ENCODE measurements at regions not wholly inside any gene's neighbourhood (a gene's known extent, or its start where the extent isn't known, plus 50 kb on each side); places are given as distances from the start of the nearest gene placed in this dataset.

DNA sequence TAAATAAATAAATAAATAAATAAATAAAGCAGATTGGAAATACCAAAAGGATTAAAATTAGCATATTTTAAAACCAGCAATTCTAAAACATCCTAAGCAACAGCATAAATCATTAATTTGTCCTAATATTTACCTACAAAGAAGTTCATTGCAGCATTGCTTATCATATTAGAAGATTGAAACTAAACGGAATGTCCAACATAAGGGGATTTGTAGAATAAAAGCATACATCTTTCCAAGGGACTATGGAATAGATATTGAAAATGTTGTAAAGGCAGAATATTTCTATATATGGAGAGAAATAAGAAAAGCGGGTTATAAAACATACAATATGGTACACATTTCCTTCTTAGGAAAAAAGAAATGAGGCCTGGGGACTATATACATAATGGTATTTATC lies 71.1 kb upstream of the RFC3 start (continued):
- TF ChIP-seq, protein P1, sequence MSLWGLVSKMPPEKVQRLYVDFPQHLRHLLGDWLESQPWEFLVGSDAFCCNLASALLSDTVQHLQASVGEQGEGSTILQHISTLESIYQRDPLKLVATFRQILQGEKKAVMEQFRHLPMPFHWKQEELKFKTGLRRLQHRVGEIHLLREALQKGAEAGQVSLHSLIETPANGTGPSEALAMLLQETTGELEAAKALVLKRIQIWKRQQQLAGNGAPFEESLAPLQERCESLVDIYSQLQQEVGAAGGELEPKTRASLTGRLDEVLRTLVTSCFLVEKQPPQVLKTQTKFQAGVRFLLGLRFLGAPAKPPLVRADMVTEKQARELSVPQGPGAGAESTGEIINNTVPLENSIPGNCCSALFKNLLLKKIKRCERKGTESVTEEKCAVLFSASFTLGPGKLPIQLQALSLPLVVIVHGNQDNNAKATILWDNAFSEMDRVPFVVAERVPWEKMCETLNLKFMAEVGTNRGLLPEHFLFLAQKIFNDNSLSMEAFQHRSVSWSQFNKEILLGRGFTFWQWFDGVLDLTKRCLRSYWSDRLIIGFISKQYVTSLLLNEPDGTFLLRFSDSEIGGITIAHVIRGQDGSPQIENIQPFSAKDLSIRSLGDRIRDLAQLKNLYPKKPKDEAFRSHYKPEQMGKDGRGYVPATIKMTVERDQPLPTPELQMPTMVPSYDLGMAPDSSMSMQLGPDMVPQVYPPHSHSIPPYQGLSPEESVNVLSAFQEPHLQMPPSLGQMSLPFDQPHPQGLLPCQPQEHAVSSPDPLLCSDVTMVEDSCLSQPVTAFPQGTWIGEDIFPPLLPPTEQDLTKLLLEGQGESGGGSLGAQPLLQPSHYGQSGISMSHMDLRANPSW (CRISPR knock-in tag; conservative IDR thresholded peaks at IDR 0.05; ENCODE audit: low read depth): no peak
- TF ChIP-seq SMAD4 (CRISPR knock-in tag; IDR thresholded peaks at IDR 0.05) (no peak), PRRX2 (CRISPR knock-in tag; IDR thresholded peaks at IDR 0.05) (no peak), ZNF232 (CRISPR knock-in tag; IDR thresholded peaks at IDR 0.05) (no peak), ETV6 (CRISPR knock-in tag; IDR thresholded peaks at IDR 0.05) (no peak), ZNF138 (CRISPR knock-in tag; conservative IDR thresholded peaks at IDR 0.05) (no peak)
- TF ChIP-seq, protein P2, sequence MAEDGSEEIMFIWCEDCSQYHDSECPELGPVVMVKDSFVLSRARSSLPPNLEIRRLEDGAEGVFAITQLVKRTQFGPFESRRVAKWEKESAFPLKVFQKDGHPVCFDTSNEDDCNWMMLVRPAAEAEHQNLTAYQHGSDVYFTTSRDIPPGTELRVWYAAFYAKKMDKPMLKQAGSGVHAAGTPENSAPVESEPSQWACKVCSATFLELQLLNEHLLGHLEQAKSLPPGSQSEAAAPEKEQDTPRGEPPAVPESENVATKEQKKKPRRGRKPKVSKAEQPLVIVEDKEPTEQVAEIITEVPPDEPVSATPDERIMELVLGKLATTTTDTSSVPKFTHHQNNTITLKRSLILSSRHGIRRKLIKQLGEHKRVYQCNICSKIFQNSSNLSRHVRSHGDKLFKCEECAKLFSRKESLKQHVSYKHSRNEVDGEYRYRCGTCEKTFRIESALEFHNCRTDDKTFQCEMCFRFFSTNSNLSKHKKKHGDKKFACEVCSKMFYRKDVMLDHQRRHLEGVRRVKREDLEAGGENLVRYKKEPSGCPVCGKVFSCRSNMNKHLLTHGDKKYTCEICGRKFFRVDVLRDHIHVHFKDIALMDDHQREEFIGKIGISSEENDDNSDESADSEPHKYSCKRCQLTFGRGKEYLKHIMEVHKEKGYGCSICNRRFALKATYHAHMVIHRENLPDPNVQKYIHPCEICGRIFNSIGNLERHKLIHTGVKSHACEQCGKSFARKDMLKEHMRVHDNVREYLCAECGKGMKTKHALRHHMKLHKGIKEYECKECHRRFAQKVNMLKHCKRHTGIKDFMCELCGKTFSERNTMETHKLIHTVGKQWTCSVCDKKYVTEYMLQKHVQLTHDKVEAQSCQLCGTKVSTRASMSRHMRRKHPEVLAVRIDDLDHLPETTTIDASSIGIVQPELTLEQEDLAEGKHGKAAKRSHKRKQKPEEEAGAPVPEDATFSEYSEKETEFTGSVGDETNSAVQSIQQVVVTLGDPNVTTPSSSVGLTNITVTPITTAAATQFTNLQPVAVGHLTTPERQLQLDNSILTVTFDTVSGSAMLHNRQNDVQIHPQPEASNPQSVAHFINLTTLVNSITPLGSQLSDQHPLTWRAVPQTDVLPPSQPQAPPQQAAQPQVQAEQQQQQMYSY (CRISPR knock-in tag; IDR thresholded peaks at IDR 0.05): no peak
- TF ChIP-seq, protein P3, sequence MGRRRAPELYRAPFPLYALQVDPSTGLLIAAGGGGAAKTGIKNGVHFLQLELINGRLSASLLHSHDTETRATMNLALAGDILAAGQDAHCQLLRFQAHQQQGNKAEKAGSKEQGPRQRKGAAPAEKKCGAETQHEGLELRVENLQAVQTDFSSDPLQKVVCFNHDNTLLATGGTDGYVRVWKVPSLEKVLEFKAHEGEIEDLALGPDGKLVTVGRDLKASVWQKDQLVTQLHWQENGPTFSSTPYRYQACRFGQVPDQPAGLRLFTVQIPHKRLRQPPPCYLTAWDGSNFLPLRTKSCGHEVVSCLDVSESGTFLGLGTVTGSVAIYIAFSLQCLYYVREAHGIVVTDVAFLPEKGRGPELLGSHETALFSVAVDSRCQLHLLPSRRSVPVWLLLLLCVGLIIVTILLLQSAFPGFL (CRISPR knock-in tag; IDR thresholded peaks at IDR 0.05; ENCODE audit: borderline replicate concordance): no peak

DNA sequence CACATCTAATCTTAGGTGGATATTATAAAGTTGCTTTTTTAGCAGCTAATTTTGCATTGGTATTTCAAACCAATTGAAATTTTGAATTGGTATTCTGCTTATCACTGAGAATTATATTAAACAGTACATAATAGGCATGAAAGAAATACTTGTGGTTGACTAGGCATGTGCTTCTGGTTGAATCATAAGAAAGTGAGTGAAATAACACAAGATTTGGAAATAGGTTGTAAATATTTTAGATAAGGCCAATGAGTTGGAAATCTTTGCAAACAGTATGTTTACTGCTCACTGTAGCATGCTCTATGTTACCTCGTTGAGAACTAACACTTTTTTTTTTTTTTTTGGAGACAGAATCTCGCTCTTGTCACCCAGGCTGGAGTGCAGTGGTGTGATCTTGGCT lies 66.8 kb upstream of the RFC3 start:
- no peak for ATAC-seq
- Mint-ChIP-seq H3K4me1 (no peaks in the 10 kb centered on the region), H3K9me3 (no peaks in the 10 kb centered on the region), H3K4me3 (no peak overlapping the region), H3K27me3 (ENCODE audit: low read depth) (no peaks in the 10 kb centered on the region), H3K36me3 (no peaks in the 10 kb centered on the region), H3K27ac (no peak overlapping the region)
- TF ChIP-seq OVOL2 (CRISPR knock-in tag; IDR thresholded peaks at IDR 0.05; ENCODE audit: borderline replicate concordance) (no peak), MYBL2 (CRISPR knock-in tag; IDR thresholded peaks at IDR 0.05) (no peak), SMAD4 (CRISPR knock-in tag; IDR thresholded peaks at IDR 0.05) (no peak), ZNF416 (CRISPR knock-in tag; IDR thresholded peaks at IDR 0.05) (no peak), ZNF232 (CRISPR knock-in tag; IDR thresholded peaks at IDR 0.05) (no peak), NFATC4 (CRISPR knock-in tag; IDR thresholded peaks at IDR 0.05) (no peak), SMAD3 (CRISPR knock-in tag; IDR thresholded peaks at IDR 0.05; ENCODE audit: borderline replicate concordance) (no peak), ZBTB21 (CRISPR knock-in tag; IDR thresholded peaks at IDR 0.05; ENCODE audit: borderline replicate concordance) (no peak), ZNF121 (CRISPR knock-in tag; IDR thresholded peaks at IDR 0.05) (no peak), NFYB (CRISPR knock-in tag; conservative IDR thresholded peaks at IDR 0.05; ENCODE audit: low read depth) (no peak)
- TF ChIP-seq, protein P4, sequence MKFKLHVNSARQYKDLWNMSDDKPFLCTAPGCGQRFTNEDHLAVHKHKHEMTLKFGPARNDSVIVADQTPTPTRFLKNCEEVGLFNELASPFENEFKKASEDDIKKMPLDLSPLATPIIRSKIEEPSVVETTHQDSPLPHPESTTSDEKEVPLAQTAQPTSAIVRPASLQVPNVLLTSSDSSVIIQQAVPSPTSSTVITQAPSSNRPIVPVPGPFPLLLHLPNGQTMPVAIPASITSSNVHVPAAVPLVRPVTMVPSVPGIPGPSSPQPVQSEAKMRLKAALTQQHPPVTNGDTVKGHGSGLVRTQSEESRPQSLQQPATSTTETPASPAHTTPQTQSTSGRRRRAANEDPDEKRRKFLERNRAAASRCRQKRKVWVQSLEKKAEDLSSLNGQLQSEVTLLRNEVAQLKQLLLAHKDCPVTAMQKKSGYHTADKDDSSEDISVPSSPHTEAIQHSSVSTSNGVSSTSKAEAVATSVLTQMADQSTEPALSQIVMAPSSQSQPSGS (CRISPR knock-in tag; IDR thresholded peaks at IDR 0.05; ENCODE audit: borderline replicate concordance, low read depth): no peak
- TF ChIP-seq, protein P5, sequence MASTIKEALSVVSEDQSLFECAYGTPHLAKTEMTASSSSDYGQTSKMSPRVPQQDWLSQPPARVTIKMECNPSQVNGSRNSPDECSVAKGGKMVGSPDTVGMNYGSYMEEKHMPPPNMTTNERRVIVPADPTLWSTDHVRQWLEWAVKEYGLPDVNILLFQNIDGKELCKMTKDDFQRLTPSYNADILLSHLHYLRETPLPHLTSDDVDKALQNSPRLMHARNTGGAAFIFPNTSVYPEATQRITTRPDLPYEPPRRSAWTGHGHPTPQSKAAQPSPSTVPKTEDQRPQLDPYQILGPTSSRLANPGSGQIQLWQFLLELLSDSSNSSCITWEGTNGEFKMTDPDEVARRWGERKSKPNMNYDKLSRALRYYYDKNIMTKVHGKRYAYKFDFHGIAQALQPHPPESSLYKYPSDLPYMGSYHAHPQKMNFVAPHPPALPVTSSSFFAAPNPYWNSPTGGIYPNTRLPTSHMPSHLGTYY (CRISPR knock-in tag; IDR thresholded peaks at IDR 0.05): no peak
- TF ChIP-seq, protein P6, sequence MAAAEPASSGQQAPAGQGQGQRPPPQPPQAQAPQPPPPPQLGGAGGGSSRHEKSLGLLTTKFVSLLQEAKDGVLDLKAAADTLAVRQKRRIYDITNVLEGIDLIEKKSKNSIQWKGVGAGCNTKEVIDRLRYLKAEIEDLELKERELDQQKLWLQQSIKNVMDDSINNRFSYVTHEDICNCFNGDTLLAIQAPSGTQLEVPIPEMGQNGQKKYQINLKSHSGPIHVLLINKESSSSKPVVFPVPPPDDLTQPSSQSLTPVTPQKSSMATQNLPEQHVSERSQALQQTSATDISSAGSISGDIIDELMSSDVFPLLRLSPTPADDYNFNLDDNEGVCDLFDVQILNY (CRISPR knock-in tag; IDR thresholded peaks at IDR 0.05): no peak
- TF ChIP-seq, protein P7, sequence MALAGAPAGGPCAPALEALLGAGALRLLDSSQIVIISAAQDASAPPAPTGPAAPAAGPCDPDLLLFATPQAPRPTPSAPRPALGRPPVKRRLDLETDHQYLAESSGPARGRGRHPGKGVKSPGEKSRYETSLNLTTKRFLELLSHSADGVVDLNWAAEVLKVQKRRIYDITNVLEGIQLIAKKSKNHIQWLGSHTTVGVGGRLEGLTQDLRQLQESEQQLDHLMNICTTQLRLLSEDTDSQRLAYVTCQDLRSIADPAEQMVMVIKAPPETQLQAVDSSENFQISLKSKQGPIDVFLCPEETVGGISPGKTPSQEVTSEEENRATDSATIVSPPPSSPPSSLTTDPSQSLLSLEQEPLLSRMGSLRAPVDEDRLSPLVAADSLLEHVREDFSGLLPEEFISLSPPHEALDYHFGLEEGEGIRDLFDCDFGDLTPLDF (CRISPR knock-in tag; IDR thresholded peaks at IDR 0.05): no peak
- TF ChIP-seq, protein P8, sequence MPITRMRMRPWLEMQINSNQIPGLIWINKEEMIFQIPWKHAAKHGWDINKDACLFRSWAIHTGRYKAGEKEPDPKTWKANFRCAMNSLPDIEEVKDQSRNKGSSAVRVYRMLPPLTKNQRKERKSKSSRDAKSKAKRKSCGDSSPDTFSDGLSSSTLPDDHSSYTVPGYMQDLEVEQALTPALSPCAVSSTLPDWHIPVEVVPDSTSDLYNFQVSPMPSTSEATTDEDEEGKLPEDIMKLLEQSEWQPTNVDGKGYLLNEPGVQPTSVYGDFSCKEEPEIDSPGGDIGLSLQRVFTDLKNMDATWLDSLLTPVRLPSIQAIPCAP (CRISPR knock-in tag; IDR thresholded peaks at IDR 0.05): no peak
- CTCF ChIA-PET: no interaction called here
- POLR2A ChIA-PET: no interaction called here
- no peak for DNase-seq (ENCODE audit: low spot score)
